GM19035 (cell line): ENCODE measurements at regions not wholly inside any gene's neighbourhood (a gene's known extent, or its start where the extent isn't known, plus 50 kb on each side); places are given as distances from the start of the nearest gene placed in this dataset.
"Not testable (repeated sequence)": the region's sequence is repeated elsewhere in the genome, so short reads cannot be mapped to it uniquely, and the experiment has no call there.

Source experiments
- ATAC-seq: cut with Tn5 transposase; IDR thresholded peaks from one replicate; pipeline ENCODE4 v1.9.1; 2021; ENCODE audit not compliant: unreplicated experiment

DNA sequence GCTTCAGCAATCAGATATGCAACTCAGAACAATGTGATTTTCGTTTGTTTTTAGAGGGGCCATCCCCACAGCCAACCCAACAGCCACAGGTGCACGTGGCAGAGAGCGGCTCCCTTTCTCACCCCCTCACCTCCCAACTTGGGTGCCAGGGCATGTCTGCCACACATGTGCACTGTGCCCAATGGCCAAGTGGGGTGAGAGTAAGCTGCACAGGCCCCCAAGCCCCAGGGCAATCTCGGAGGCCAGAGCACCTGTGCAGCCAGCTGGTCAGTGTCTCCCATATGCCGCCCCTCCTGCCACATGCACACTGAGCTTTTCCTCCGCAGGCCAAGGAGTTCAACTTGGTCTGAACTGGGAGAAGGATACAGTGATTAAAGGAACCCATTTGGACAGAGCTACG is 1130.2 kb downstream of the DSC3 start:
- ATAC-seq = no peak

DNA sequence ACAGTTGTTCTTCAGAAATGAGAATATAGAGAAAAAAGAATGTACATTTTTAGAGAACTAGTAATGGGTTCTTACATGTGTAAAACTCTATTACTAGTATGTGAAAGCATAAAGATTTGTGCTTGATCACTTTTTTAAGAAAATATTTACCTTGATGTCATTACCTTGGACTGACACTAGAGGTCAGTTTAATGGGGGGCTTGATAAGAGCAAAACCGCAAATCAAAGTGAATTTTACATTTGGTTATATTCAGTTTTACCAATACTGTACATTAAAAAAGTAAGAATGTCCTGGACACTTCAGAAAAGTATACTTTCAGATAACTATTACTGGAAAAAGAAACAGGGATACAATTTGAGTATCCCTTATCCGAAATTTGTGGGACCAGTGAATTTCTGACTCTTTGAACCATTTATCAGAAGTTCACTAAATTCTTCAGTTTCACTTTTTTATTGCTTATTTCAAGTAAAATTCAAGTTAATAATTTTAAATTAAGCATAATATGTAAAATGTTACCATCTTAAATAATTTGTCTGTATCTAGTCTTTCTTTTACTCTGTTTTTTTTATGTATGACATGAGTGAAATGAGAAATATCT is 1149.5 kb downstream of the DSC3 start:
- no peak for ATAC-seq

DNA sequence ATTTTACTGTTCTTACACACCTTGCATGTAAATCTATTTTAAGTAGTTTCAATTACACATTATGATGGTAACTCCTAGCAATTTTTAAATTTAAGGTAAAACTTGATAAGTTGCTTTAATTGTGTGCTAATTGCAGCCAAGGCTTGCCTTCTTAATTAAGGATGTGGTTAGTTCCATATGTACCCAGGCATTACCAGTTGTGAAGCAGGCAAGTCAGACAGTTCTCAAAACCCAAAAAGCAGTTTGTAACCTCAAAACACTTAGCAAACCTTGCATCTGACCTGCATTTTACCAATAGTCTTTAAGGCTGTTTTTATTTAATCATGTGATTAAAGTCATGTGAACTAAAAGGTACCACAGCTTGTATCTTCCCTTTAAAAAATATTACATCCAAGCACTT is 1159.4 kb downstream of the DSC3 start:
- no peak for ATAC-seq

GRCh38 chr18:29882620-29883019 is 1159.9 kb downstream of the DSC3 start:
- no peak for ATAC-seq

- no peak for ATAC-seq
These were observed 1162.8 kb downstream of the DSC3 start for GRCh38 chr18:29879763-29880162.

DNA sequence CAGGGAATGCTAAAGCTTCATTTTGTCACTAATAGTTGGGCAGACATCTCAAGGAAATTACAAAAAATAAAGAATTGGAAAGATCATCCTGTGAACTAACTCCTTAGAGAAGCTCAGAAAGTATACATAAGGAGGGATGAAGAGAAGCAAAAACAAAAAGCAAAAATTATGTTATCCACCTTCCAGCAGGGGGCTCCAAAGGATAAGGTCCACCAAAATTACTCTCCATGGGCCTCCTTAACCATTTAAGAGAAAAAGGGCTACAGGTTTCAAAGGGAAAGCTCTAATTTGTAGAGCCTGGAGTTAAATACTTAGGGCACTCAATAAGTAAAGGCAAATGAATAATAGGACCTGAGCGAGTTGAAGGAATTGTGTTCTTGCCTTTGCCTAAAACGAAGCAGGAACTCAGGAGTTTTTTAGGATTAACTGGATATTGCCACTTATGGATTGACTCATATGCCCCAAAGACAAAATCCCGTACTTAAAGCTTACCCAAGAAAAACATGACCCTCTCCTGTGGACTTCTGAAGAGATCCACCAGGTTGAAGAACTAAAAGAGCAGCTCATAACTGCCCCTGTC is 1167.9 kb downstream of the DSC3 start:
- ATAC-seq = no peak

GRCh38 chr18:29873211-29873610 is 1169.3 kb downstream of the DSC3 start:
- no peak for ATAC-seq

- ATAC-seq = no peak
These were observed 1171.3 kb downstream of the DSC3 start for GRCh38 chr18:29871246-29871645.

- ATAC-seq = no peak
These were observed 1179.7 kb downstream of the DSC3 start for GRCh38 chr18:29862824-29863223.

- no peak for ATAC-seq
These were observed 1186.9 kb downstream of the DSC3 start for GRCh38 chr18:29855637-29856036.

- no peak for ATAC-seq
These were observed 1189.4 kb downstream of the DSC3 start for GRCh38 chr18:29853126-29853525.

GRCh38 chr18:29849144-29849543 is 1193.4 kb downstream of the DSC3 start:
- ATAC-seq = no peak

- ATAC-seq = no peak
These were observed 1200.9 kb downstream of the DSC3 start for GRCh38 chr18:29841631-29842030.

DNA sequence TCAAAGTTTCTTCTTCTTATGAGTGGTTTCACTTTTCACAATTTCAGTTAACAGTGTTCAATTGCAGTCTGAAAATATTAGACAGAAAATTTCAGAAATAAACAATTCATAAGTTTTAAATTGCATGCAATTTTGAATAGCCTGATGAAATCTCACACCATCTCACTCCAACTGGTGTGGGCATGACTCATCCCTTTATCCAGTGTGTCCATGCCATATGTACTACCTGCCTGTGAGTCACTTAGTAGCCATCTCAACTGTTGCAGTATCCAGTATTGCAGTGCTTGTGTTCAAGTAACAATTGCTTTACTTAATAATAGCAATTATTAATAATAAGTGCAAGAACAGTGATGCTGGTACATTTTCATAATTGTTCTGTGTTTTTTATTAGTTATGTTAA is 1202.5 kb downstream of the DSC3 start:
- ATAC-seq = no peak

GRCh38 chr18:29838961-29839360 is 1203.6 kb downstream of the DSC3 start:
- not testable (repeated sequence) for ATAC-seq

- ATAC-seq = no peak
These were observed 1204.0 kb downstream of the DSC3 start for GRCh38 chr18:29838556-29838955.

GRCh38 chr18:29823671-29824070 is 1218.9 kb downstream of the DSC3 start:
- ATAC-seq = no peak

DNA sequence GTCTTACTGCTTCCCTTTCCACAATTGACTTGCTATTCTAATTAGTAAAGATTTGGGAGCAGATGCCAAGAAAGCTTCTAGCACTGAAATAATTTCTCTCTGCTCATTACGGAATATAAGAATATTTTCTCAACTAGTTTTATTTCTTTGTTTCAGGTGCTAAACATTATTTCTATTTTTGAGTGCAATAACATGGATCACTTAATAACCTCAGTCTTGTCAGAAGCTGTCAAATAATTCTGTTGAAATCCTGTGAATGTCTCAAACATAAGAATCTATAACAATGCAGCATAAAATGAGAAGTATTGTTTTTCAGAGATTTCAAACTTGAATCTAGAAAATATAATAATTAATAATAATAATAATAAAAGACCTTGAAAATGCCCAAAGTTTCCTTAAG is 1221.0 kb downstream of the DSC3 start:
- ATAC-seq = no peak

GRCh38 chr18:29811519-29811918 is 1231.0 kb downstream of the DSC3 start:
- no peak for ATAC-seq

- ATAC-seq = no peak
These were observed 1261.7 kb downstream of the DSC3 start for GRCh38 chr18:29780816-29781215.

DNA sequence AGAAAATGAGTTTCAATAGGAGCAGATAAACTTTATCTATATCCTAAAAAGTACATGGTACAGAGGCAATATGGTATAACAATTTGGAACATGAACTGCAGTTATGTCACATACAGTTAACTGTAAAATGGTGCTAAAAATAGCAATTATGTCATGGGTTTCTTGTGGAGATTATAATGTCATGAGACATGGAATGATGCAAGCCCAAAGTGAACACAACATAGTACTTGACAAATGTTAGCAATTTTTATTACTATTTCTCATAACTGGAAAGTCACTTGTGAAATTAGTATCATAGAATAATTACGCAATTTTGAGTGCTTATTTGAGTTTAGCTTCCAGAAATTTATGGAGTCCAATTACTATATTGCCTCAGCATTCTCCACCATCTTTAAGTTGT is 1263.4 kb downstream of the DSC3 start:
- no peak for ATAC-seq

DNA sequence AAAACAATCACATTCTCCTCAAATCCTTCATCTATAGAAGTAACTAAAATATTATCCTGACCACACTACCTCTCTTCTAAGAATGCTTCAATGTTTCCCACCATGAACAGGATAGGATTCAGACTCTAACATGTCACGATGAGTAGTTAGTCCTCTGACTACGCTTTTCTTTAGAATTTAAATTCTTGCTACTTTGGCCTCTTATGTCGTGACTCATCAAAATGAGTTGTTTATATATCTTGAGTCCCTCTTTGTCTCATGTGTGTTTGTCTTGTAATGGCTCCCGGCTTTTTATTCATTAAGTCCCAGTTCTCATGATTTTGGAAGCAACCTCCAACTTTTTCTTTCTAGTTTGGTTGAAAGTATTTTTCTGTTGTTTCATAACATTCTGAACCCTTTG is 1289.2 kb downstream of the DSC3 start:
- ATAC-seq = no peak

GRCh38 chr18:29749704-29750103 is 1292.8 kb downstream of the DSC3 start:
- no peak for ATAC-seq
